ENCODE measurements at regions not wholly inside any gene's neighbourhood (a gene's known extent, or its start where the extent isn't known, plus 50 kb on each side); places are given as distances from the start of the nearest gene placed in this dataset.

- no peak for DNase-seq
- Histone ChIP-seq H3K9me3 (no peaks in the 10 kb centered on the region), H3K36me3 (no peaks in the 10 kb centered on the region), H3K4me1 (no peaks in the 10 kb centered on the region), H3K9ac (ENCODE audit: low read depth in 2 of 2, low read length in 2 of 2) (no peak overlapping the region), H3K27ac (no peak overlapping the region), H3K4me3 (no peak overlapping the region), H3K27me3 (no peaks in the 10 kb centered on the region)
- TF ChIP-seq CTCF (IDR thresholded peaks at IDR 0.05) = no peak
- intact Hi-C loops (cut with DNase I) = no loop called here
Measured at GRCh38 chr13:79709471-79709870, 228.5 kb downstream of the NDFIP2 start.

GRCh38 chr13:79703772-79704171 is 222.8 kb downstream of the NDFIP2 start:
- Histone ChIP-seq H3K36me3 (no peaks in the 10 kb centered on the region), H3K27ac (no peak overlapping the region), H3K9me3 (no peaks in the 10 kb centered on the region), H3K4me1 (no peaks in the 10 kb centered on the region), H3K4me3 (no peak overlapping the region), H3K27me3 (no peaks in the 10 kb centered on the region), H3K9ac (ENCODE audit: low read depth in 2 of 2, low read length in 2 of 2) (no peak overlapping the region)
- intact Hi-C loops (cut with DNase I) = no loop called here
- no peak for TF ChIP-seq CTCF (IDR thresholded peaks at IDR 0.05)
- no peak for DNase-seq

GRCh38 chr13:79695754-79696153 is 214.8 kb downstream of the NDFIP2 start:
- H3K36me3 ChIP-seq = no peaks in the 10 kb centered on the region
- no peak overlapping the region for H3K9ac ChIP-seq (ENCODE audit: low read depth in 2 of 2, low read length in 2 of 2)
- H3K4me1 ChIP-seq = no peaks in the 10 kb centered on the region
- H3K27ac ChIP-seq = no peak overlapping the region
- no peaks in the 10 kb centered on the region for H3K27me3 ChIP-seq
- TF ChIP-seq CTCF (IDR thresholded peaks at IDR 0.05) = no peak
- H3K4me3 ChIP-seq = no peak overlapping the region
- intact Hi-C loops (cut with DNase I) = no loop called here
- no peaks in the 10 kb centered on the region for H3K9me3 ChIP-seq
- DNase-seq = no peak

- H3K9me3 ChIP-seq = no peaks in the 10 kb centered on the region
- no peak overlapping the region for H3K4me3 ChIP-seq
- no peaks in the 10 kb centered on the region for H3K36me3 ChIP-seq
- no peaks in the 10 kb centered on the region for H3K27me3 ChIP-seq
- no peak for DNase-seq
- no peak overlapping the region for H3K9ac ChIP-seq (ENCODE audit: low read depth in 2 of 2, low read length in 2 of 2)
- intact Hi-C loops (cut with DNase I) = no loop called here
- H3K4me1 ChIP-seq = no peaks in the 10 kb centered on the region
- H3K27ac ChIP-seq = no peak overlapping the region
- TF ChIP-seq CTCF (IDR thresholded peaks at IDR 0.05) = no peak
Measured at GRCh38 chr13:79692846-79693245, 211.9 kb downstream of the NDFIP2 start.

- Histone ChIP-seq H3K27me3 (no peaks in the 10 kb centered on the region), H3K4me3 (no peak overlapping the region), H3K36me3 (no peaks in the 10 kb centered on the region), H3K27ac (no peak overlapping the region), H3K9me3 (no peaks in the 10 kb centered on the region), H3K9ac (ENCODE audit: low read depth in 2 of 2, low read length in 2 of 2) (no peak overlapping the region), H3K4me1 (no peaks in the 10 kb centered on the region)
- TF ChIP-seq CTCF (IDR thresholded peaks at IDR 0.05) = no peak
- intact Hi-C loops (cut with DNase I) = no loop called here
- no peak for DNase-seq
Measured at GRCh38 chr13:79691826-79692225, 210.9 kb downstream of the NDFIP2 start.

- Histone ChIP-seq H3K4me1 (no peaks in the 10 kb centered on the region), H3K27ac (no peak overlapping the region), H3K27me3 (no peaks in the 10 kb centered on the region), H3K9ac (ENCODE audit: low read depth in 2 of 2, low read length in 2 of 2) (no peak overlapping the region), H3K4me3 (no peak overlapping the region), H3K36me3 (no peaks in the 10 kb centered on the region), H3K9me3 (no peaks in the 10 kb centered on the region)
- TF ChIP-seq CTCF (IDR thresholded peaks at IDR 0.05) = no peak
- DNase-seq = no peak
- intact Hi-C loops (cut with DNase I) = no loop called here
Measured at GRCh38 chr13:79688741-79689140, 207.8 kb downstream of the NDFIP2 start.

All from colonic mucosa (tissue), 4 donors.